DMS114 treated with DMSO at 0.1 percent for 48 hours (cell line): ENCODE measurements at regions not wholly inside any gene's neighbourhood (a gene's known extent, or its start where the extent isn't known, plus 50 kb on each side); places are given as distances from the start of the nearest gene placed in this dataset.

Source experiments
- DNase-seq: peaks from one replicate; lab custom pipeline; 2025; ENCODE audit not compliant: unreplicated experiment; lab: John Stamatoyannopoulos, UW

DNA sequence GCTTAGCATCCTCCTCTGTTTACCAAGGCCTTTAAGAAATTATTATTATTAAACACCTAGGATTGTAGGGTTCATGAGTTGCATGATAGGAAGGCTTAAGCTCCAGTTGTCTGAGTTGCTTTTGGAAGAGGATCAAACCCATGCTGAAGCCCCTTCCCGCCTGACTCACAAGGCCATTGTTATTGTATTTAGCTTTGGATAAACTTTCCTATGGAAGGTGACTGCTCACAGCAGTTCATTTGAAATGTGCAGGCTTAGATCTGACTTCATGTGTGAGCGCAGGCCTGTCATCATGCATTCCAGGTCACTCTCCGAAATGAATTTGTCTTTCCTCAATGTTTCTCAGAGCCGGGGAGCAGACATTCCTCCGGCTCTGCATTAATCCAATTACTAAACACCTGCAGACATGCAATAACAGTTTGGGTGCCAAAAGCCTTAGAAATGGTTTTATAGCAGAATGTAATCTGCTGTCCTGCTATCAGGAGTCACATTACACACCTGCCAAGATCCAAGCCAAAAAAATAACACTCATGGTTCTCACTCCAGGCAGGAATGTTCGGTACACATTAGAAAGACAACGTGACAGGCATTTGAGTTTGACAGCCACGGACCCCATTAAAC is 119.9 kb downstream of the OSR1 start:
- DNase-seq = no peak

DNA sequence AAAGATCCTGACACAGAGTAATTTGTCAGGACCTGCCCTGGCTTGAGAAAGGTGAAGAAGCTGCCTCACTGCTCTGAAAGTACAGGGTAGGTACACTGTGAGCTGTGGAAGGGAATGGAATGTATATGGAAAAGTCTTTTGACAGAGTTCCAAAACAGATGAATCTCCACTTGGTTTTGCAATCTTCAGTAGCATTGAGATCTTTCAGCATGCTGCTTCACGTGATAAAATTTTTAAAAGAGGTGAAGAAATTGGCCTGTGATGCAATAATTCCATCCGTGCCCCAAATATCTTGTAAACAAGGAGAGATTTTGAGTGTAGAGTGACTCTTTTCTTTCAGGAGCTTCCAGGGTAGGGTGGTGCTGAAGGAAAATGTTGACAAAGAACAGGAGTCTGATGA is 123.1 kb downstream of the OSR1 start:
- no peak for DNase-seq

DNA sequence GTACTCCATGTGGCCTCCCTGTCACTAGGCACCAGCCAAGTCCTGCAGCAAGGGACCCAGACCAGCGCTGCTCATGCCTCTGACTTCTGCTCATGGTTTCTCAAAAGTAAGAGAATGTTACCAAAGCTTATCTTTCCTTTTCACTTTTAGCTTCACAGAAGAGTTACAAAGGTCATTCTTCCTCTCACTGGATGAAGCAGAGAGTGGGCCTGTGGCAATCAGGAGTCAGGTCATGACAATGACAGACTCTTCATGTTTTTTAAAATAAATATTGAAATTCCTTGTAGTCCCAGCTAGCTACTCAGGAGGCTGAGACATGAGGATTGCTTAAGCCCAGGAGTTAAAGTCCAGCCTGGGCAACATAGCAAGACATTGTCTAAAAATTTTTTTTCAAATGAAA is 126.1 kb downstream of the OSR1 start:
- no peak for DNase-seq

DNA sequence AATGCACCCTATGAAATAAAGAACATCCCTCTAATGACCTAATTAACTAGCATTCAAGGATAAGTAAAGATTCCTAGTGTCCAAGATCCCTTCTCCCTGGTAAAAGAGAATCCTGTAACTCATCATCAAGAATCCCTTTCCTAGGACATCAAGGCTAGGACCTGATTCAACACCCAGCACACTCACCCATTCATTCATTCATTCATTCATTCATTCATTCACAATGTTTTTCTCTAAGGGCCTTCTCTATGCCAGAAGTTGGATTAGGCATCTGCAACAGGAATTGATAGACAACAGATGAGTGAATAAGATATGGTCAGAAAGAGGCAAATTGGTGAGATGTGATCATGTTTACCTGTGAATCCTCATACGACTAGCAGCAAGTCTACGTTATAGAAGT is 126.8 kb downstream of the OSR1 start:
- DNase-seq = no peak

DNA sequence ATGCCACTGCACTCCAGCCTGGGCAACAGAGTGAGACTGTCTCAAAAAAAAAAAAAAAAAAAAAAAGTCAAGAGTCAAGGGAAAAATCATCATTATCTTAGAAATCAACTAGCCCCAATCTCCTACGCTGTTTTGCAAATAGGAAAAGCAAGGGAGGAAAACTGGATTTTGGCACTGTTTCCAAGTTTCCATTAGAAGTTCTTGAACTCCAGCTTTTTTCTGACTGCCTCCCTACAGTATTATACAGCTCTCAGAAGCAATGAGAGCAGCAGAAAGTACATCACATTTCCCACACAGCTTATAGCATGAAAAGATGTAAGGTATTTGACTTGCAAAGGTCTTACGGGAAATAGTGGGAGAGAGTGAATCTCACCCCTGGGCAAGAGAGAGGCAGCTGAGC is 127.8 kb downstream of the OSR1 start:
- no peak for DNase-seq

DNA sequence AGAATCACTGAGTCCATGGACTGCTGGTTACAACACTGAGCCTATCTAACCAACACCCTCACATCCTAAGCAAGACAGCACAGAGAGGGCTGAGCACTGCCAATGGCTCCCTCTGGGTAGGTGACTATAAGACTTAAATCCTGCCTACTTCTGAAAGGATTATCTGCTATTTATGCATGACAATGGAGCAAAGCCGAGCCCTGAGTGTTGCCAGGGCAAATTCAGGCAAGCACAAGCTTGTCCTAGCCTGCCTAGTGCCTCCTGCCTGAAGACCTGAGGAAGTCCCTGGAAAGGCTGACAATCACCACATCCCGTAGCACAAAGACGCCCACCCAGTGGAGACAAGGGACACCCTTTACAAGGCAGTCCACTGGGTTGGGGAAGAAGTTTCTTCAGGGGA is 129.7 kb downstream of the OSR1 start:
- DNase-seq = no peak

DNA sequence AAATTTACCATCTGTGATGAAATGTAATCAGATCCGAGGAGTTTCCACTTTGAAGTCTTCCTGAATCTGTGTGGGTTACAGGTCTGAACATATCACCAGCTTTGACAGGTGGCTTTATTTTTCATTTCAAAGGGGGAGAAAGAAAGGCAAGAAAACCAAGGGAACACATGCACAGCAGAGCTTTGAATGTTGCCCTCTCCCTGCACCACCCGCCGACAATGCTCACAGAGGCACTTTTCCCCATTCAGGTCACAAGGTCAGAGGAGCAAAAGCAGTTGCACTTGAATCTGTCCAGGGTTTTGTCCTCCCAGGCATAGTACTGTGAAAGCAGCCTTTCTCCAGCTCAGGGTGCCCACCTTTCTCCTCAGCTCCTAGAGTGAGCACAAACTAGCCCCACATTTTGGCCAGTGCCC is 130.2 kb downstream of the OSR1 start:
- no peak for DNase-seq

DNA sequence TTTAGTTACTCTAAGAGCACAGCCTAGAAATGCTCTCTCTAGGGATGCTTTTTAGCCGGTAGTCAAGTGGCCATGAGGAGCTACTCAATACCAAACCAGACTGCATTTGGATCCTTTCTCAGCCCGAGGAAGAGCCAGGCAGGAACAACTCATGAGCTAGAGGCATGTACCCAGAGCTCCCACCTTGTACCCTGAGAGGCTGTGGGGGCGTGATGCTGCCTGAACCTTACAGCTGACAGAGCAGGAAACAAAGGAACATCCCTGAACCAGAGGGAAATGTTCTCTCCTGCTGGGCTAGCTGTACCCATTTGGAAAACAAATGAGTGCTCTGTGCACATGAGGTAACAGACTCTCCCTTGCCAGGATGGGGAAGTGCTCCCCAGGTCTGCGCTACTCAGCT is 131.6 kb downstream of the OSR1 start:
- DNase-seq = no peak

DNA sequence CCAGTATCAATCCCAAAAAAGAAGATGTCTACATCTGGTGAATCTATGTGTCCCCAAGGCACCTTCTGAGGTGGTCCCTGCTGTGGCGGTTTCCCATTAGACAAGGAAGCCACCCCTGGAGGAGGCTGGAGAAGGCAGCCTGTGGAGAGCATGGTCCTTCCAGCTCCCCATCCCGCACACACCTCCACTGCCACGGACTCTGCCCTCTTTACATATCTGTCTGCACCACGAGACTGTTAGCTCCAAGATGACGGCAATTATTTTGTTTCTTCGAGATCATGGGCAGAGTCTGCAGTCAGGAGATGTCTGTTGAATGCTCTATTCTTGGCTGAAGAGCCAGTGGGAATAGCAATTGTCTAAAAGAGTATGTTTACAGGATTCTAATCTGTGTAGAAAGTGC is 132.0 kb downstream of the OSR1 start:
- no peak for DNase-seq

DNA sequence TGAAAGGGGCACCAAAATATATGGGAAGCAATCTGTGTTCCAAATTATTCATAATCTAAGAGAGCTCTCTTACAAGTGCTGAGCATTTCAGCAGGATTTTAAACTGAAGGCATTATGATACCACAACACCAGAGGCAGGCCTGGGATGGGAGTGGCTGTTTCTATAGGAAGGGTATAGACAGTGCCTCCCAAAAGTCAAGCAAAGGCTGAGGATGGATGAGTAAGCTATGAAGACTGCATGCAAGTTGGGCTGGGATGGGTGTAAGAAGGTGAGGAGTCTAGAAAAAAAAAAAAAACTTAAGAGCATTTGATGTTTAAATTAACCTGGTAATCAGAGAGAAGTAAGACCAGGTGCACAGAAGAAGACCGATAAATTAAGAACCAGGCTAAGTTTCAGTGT is 132.5 kb downstream of the OSR1 start:
- DNase-seq = no peak

DNA sequence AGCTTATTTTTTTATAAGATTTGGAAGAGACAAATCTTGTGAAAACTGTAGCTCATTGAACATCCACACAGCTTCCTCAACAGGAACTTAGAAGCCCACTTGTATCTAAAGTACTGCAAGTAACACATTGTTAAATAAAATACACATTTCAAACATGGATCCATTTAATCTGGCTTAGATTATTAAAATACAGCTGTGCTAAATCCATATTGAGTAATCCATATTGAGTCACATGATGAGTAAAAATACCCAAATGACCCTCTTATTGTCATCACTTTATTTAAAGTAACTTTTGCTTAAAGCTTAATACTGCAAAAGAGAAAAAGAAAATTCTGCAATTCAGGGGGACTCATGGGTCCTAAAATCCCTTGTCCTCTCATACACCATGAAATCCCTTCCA is 133.3 kb downstream of the OSR1 start:
- DNase-seq = no peak

DNA sequence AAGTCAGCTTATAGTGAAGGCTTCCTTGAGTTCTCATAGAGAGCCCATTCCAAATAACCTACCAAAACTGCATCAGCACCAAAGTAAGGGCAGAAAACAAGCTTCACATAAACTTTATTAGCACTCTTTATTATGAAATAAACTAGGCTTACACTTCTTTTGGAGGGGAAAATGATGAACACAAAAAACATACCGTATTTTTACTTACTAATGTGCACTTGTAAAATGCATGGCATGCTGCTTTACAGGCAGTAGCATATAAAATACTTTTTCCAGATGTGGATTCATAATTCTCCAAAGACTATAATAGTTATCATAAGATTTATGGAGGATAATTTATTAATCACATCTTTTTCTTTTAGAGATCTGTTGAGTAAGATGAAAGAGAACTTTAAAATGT is 133.9 kb downstream of the OSR1 start:
- DNase-seq = no peak

DNA sequence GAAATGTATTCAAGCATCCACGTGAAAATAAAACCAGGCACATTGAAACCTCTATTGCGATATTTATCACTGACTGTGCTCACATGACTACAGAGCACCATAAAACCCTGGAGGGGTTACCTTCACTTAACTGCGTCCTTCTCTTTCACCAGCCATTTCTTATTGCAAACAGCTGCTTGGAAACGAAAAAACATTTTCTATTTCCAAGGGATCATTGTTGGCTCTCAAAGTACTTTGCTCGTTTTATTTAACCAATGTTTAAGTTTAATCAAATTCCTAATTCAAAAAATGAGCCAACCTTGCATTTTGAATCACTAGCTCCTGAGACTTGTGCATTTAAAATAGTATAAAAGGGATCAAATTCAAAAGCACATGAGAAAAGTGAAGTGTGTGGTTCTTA is 134.4 kb downstream of the OSR1 start:
- DNase-seq = no peak

DNA sequence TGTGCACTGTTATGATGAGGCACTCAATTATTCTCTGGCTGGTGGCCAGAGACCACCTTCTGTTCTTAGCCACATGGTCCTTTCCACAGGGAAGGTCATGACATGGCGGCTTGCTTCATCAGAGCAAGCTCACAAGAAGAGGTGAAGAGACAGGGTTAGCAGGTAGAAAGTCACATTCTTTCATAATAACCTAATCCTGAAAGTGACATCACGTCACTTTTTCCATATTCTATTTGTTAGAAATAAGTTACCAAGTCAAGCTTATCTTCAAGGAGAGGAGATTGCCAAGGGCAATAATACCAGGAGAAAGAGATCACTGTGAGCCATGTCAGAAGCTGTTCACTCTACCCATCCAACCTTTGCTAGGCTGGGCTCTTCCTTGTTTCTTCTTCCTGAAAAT is 139.4 kb downstream of the OSR1 start:
- no peak for DNase-seq

DNA sequence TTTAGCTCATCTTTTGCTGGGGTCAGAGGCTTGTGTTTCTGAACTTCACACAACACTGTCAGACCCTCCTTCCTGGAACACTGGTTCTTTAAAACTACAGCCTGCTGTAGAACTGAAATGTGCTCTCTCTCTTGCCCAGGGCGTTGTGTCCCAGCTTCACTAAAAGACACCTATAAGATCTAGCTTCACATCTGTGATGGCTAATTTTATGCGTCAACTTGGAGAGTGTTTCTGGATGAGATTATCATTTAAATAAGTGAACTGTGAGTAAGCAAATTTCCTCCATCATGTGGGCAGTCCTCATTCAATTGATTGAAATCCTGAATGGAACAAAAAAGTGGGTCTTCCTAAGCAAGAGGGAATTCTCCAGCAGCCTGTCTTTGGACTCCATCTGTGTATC is 140.3 kb downstream of the OSR1 start:
- no peak for DNase-seq

DNA sequence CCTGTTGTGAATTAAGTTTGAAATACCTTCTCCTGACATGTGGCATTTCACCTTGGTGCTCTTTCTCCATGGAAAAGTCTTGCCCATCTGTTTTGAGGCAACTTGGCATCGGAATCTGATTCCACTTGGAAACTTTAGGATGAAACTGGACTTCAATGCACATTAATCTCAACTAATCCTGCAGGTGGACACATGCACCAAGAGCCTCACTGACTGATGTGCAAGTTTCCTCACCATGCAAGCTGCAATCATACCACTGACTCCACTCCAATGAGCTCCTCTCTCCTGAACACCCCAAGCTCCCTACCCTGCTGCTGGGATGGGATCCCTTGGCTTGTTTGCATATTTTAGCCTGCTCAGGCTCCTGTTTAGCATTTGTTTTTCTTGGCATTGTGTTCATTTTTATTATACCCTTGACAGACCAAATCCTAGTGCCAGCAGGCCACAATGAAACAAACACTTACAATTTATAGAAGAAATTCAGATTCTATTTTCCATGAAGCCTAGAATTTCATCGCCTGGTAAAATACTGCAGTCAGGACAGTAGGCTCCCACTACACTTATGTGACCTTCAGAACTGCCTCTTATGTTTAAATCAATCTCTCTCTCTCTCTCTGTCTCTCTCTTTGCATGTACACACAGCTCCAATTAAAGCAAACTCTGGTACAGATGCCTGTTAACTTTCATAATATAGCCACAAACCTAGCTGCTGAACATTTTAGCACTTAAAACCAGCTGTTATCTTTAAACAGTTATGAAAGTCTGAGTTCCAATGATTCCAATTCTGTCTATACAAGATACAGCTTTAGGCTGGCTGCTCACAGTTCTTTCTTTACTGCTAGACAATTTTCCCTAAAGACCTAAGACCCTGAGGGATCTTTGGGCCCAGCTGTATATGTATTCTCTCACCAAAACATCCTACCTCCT is 141.5 kb downstream of the OSR1 start:
- no peak for DNase-seq

DNA sequence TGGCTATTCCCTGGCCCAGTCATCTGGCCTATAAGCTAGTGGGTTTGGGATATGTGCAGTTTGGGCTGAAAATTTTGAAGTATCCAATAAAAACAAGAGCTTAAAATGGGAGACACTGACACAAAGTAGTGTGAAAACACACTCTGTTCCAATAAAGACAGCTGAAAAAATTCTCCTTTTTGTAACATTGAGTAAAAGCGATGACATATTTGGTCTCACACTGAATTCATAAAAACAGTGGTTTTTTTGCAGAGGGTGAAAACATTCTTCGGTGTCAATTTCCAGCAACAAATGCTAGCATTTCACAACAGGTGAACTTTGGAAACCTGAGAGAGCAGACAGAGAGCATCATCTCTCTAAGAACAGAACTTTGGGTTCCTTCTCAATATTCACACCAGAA is 142.2 kb downstream of the OSR1 start:
- DNase-seq = no peak

DNA sequence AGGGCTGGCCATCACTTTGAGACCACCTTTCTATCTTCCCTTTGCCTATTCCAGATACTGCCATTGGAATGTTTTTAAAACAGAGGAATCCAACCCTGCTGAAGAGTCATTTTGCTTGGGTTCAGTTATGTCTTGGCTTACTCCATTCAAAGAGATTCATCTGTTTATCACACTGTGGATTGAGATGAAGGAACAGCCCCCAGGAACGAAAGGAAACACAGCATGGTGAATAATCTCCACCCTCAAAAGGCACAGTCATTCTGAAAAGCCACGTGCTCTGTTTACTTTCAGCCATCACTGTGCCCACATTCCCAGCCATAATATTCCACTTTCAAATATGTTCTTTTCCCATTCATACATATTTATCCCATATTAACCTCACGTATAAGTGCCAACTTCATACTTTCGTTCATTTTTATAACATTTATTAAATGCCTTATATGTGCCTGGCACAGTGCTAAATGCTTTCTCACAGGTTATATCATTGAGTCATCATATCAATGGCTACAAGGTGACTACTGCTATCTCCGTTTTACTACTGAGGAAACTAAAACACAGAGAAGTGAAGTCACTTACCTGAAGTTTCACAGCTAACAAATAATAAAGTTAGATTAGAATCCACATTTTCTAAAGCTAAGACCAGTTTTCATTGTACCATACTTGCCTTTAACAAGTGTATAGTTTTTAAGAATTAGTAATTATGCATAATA is 143.6 kb downstream of the OSR1 start:
- no peak for DNase-seq

DNA sequence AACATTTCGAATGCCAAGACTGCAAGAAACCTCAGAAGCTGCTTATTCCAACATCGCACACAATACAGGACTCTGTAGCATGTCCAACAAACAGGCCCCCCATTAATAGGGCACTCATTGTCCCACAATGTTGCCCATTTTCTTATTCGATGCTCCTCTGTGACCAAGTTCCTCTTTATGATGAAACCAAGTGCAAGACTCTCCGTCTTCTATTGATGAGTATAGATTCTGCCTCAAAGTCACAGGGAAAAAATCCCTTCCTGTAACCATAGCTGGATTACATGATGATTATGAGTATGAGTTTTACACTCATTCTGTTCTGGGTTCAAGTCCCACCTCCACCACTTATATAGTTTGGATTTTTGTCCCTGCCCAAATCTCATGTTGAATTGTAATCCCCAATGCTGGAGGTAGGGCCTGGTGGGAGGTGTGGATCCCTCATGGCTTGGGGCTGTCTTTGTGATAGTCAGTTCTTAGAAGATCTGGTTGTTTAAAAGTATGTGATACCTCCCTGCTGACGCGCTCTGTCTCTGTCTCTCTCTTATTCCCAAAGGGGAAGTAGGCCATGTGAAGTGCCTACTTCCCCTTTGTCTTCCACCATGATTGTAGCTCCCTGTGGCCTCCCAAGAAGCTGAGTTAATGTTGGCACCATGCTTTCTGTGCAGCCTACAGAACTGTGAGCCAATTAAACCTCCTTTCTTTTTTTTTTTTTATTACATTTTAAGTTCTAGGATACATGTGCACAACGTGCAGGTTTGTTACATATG is 148.7 kb downstream of the OSR1 start:
- no peak for DNase-seq

DNA sequence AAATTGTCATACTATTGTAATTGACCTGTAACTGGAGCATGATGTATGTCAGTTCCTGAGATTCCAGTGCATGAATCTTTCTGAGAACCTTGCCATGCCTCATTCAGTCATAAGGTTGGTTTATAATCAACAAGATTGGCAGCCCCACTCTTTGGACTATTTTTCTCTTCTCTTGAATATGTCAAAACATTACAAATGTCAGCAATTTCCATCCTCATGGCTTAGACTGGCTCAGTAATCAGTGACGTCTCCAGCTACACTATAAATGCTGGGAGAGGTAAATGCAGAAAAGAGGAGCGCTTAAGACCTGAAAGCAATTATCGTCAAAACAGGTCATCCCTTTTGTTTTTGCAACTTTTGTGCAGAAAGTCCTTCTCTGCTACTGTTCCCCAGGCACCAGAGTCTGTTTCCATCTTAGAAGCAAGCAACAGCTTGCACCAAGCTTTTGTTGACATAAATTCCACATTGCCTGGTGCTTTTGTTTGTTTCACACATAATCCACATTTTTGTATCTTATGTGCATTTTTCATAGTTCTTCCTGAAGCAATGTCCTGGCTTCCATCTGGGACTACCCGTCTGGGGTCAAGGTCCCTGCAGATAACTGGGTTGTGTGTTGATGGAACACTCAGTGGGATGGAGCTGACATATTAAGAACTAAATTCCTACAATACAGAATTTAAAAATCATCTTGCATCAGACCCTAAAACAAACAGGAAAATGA is 149.8 kb downstream of the OSR1 start:
- DNase-seq = no peak

DNA sequence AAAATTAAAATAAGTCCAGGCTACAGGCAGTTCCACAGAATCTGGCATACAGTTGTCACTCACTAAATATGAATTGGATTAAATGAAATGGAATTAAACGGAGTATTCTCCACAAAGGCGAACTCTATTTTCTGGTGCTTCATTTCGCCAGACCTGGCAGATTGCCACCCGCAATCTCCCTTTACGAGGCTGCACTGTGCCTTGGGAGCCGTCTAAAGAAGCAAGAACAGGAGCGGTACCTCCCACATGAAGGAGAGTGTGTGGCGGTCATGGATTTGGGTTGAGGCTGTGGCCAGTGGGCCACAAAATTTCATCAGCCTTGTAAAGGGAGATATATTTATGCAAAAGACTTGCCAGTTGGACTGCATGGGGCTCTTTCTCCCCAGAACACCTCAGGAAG is 151.0 kb downstream of the OSR1 start:
- no peak for DNase-seq
